Neural cell (in vitro differentiated cells): ENCODE measurements at regions not wholly inside any gene's neighbourhood (a gene's known extent, or its start where the extent isn't known, plus 50 kb on each side); places are given as distances from the start of the nearest gene placed in this dataset.

ENCODE experiments used
- EP300 ChIP-seq: fragments of 450-650 bp; conservative IDR thresholded peaks from 2 replicates; pipeline ENCODE4 v1.6.1; 2014; ENCODE audit warnings: antibody characterized with exemption, mild to moderate bottlenecking, moderate library complexity; ENCODE audit not compliant: poor library complexity, severe bottlenecking
- EZH2 ChIP-seq: fragments of 200-600, 300-800 bp; shearing (Covaris generic), sonication (generic); IDR thresholded peaks from 2 replicates; pipeline ENCODE4 v1.6.1; 2014; ENCODE audit warnings: antibody characterized with exemption, low read length, borderline replicate concordance, mild to moderate bottlenecking; ENCODE audit not compliant: insufficient read depth, poor library complexity, severe bottlenecking
- TAF1 ChIP-seq: IDR thresholded peaks from 2 replicates; pipeline ENCODE4 v1.6.1; 2012; ENCODE audit warnings: low read depth
- TF ChIP-seq, protein P1 (sequence below): fragments of 450-650 bp; IDR thresholded peaks from 2 replicates; pipeline ENCODE4 v1.5.1; 2014; ENCODE audit warnings: antibody characterized with exemption, mild to moderate bottlenecking, moderate library complexity; ENCODE audit not compliant: poor library complexity, severe bottlenecking
- TF ChIP-seq, protein P2 (sequence below): IDR thresholded peaks from 2 replicates; pipeline ENCODE4 v1.6.1; 2012; ENCODE audit warnings: borderline replicate concordance

DNA sequence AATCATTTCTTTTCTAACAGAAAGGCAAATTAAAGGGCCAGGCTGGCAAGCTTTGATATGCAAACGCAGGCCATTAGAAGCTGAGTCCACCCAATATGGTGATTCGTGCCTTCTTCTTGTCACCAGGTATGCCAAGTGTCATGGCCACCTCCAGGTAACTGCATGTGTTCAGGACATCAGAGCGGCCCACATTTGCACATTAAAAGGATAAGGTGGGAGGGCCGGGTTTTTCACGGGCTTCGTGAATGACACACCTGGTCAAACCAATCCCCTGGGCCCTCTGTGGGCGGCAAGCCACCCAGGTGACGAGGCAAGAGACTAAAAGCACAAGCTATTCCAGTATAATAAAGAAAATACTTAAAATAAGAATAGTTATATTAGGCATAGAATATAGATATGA, 75.9 kb upstream of the TSPAN11 start:
- TF ChIP-seq, protein P1, sequence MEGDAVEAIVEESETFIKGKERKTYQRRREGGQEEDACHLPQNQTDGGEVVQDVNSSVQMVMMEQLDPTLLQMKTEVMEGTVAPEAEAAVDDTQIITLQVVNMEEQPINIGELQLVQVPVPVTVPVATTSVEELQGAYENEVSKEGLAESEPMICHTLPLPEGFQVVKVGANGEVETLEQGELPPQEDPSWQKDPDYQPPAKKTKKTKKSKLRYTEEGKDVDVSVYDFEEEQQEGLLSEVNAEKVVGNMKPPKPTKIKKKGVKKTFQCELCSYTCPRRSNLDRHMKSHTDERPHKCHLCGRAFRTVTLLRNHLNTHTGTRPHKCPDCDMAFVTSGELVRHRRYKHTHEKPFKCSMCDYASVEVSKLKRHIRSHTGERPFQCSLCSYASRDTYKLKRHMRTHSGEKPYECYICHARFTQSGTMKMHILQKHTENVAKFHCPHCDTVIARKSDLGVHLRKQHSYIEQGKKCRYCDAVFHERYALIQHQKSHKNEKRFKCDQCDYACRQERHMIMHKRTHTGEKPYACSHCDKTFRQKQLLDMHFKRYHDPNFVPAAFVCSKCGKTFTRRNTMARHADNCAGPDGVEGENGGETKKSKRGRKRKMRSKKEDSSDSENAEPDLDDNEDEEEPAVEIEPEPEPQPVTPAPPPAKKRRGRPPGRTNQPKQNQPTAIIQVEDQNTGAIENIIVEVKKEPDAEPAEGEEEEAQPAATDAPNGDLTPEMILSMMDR: no peak
- TF ChIP-seq EP300 (no peak), EZH2 (no peak), TAF1 (no peak)
- TF ChIP-seq, protein P2, sequence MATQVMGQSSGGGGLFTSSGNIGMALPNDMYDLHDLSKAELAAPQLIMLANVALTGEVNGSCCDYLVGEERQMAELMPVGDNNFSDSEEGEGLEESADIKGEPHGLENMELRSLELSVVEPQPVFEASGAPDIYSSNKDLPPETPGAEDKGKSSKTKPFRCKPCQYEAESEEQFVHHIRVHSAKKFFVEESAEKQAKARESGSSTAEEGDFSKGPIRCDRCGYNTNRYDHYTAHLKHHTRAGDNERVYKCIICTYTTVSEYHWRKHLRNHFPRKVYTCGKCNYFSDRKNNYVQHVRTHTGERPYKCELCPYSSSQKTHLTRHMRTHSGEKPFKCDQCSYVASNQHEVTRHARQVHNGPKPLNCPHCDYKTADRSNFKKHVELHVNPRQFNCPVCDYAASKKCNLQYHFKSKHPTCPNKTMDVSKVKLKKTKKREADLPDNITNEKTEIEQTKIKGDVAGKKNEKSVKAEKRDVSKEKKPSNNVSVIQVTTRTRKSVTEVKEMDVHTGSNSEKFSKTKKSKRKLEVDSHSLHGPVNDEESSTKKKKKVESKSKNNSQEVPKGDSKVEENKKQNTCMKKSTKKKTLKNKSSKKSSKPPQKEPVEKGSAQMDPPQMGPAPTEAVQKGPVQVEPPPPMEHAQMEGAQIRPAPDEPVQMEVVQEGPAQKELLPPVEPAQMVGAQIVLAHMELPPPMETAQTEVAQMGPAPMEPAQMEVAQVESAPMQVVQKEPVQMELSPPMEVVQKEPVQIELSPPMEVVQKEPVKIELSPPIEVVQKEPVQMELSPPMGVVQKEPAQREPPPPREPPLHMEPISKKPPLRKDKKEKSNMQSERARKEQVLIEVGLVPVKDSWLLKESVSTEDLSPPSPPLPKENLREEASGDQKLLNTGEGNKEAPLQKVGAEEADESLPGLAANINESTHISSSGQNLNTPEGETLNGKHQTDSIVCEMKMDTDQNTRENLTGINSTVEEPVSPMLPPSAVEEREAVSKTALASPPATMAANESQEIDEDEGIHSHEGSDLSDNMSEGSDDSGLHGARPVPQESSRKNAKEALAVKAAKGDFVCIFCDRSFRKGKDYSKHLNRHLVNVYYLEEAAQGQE: no peak
